ENCODE measurements at regions not wholly inside any gene's neighbourhood (a gene's known extent, or its start where the extent isn't known, plus 50 kb on each side); places are given as distances from the start of the nearest gene placed in this dataset.

DNA sequence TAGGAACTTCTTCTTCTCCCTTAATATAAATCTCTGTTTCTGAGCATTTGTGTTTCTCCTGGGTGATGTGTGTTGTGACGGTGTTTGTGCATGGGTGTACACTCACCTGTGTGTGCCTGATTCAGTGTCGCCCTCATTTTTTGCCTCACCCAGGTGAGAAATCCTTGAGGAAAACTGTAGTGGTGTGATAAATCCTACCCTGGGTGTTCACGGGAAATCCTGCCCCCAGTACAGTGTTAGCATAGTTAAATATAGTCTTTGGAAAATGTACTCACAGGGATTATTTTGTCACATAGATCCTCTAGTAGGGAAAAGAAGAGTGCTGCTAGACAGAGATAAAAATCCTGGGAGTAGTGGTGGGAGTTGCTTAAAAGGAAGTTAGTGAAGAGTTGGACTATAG, 291.9 kb upstream of the PITX2 start:
- TF ChIP-seq ZBTB8A (IDR thresholded peaks at IDR 0.05; ENCODE audit: partially characterized antibody) (no peak), NCOR1 (IDR thresholded peaks at IDR 0.05) (no peak), LCOR (CRISPR knock-in tag; IDR thresholded peaks at IDR 0.05) (no peak), JUNB (CRISPR knock-in tag; conservative IDR thresholded peaks at IDR 0.05) (no peak), ZNF12 (CRISPR knock-in tag; IDR thresholded peaks at IDR 0.05) (no peak), STAT5A (IDR thresholded peaks at IDR 0.05; ENCODE audit: borderline replicate concordance, low read length) (no peak), XRCC3 (IDR thresholded peaks at IDR 0.05) (no peak), RAD21 (CRISPR knock-in tag; conservative IDR thresholded peaks at IDR 0.05 in 1 of 2, IDR thresholded peaks at IDR 0.05 in 1 of 2) (no peak), ZNF282 (CRISPR knock-in tag; IDR thresholded peaks at IDR 0.05) (no peak), NR1H2 (CRISPR knock-in tag; IDR thresholded peaks at IDR 0.05) (no peak), EZH2 (IDR thresholded peaks at IDR 0.05; ENCODE audit: borderline replicate concordance, low read depth, low read length) (no peak), GTF2A2 (tag; IDR thresholded peaks at IDR 0.05) (no peak), KDM5B (IDR thresholded peaks at IDR 0.05; ENCODE audit: insufficient replicate concordance, low read depth, low read length) (no peak), MTF1 (CRISPR knock-in tag; IDR thresholded peaks at IDR 0.05; ENCODE audit: borderline replicate concordance) (no peak), ZNF121 (CRISPR knock-in tag; conservative IDR thresholded peaks at IDR 0.05) (no peak)
- TF ChIP-seq, protein P1, sequence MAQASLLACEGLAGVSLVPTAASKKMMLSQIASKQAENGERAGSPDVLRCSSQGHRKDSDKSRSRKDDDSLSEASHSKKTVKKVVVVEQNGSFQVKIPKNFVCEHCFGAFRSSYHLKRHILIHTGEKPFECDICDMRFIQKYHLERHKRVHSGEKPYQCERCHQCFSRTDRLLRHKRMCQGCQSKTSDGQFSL (CRISPR knock-in tag; IDR thresholded peaks at IDR 0.05), result no peak
- TF ChIP-seq, protein P1 (tag; IDR thresholded peaks at IDR 0.05), result no peak
- TF ChIP-seq, protein P2, sequence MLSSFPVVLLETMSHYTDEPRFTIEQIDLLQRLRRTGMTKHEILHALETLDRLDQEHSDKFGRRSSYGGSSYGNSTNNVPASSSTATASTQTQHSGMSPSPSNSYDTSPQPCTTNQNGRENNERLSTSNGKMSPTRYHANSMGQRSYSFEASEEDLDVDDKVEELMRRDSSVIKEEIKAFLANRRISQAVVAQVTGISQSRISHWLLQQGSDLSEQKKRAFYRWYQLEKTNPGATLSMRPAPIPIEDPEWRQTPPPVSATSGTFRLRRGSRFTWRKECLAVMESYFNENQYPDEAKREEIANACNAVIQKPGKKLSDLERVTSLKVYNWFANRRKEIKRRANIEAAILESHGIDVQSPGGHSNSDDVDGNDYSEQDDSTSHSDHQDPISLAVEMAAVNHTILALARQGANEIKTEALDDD (IDR thresholded peaks at IDR 0.05), result no peak
- TF ChIP-seq, protein P3, sequence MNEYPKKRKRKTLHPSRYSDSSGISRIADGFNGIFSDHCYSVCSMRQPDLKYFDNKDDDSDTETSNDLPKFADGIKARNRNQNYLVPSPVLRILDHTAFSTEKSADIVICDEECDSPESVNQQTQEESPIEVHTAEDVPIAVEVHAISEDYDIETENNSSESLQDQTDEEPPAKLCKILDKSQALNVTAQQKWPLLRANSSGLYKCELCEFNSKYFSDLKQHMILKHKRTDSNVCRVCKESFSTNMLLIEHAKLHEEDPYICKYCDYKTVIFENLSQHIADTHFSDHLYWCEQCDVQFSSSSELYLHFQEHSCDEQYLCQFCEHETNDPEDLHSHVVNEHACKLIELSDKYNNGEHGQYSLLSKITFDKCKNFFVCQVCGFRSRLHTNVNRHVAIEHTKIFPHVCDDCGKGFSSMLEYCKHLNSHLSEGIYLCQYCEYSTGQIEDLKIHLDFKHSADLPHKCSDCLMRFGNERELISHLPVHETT (CRISPR knock-in tag; conservative IDR thresholded peaks at IDR 0.05 in 1 of 2, IDR thresholded peaks at IDR 0.05 in 1 of 2), result no peak

More for the DNA sequence above, 291.9 kb upstream of the PITX2 start:
- POLR2A ChIA-PET, result no interaction called here
- Histone ChIP-seq H3K4me2 (ENCODE audit: insufficient read depth, low read length) (no peak overlapping the region), H3K79me2 (ENCODE audit: control insufficient read depth, insufficient read depth, low read length) (no peaks in the 10 kb centered on the region), H3K4me1 (replicated peaks in 1 of 2; ENCODE audit: control insufficient read depth in 2 of 2, insufficient read depth in 2 of 2, low read length in 2 of 2) (no peaks in the 10 kb centered on the region), H4K20me1 (replicated peaks; ENCODE audit: control insufficient read depth, insufficient read depth, low read length) (no peaks in the 10 kb centered on the region), H3K9ac (ENCODE audit: insufficient read depth in 1 of 2, low read depth in 2 of 2, low read length in 2 of 2) (no peak overlapping the region), H3K9me3 (replicated peaks; ENCODE audit: control insufficient read depth, insufficient read depth, low read depth, low read length) (peaks cover 2% of the 10 kb centered on the region; the same call in 1 of the 2 replicates), H3K4me3 (no peak overlapping the region), H3K27ac (ENCODE audit: extremely low read depth, low read depth, low read length) (no peak overlapping the region), H2AFZ (ENCODE audit: low read depth, low read length) (no peak overlapping the region), H3K27me3 (ENCODE audit: control insufficient read depth in 2 of 2, insufficient read depth in 2 of 2, low read length in 2 of 2) (no peaks in the 10 kb centered on the region), H3K36me3 (ENCODE audit: control insufficient read depth, insufficient read depth, low read length) (no peaks in the 10 kb centered on the region), H3K9me1 (ENCODE audit: control insufficient read depth, insufficient read depth, low read length) (no peaks in the 10 kb centered on the region)
- FAIRE-seq, result no peak
- WGBS (ENCODE audit: insufficient coverage, low coverage, missing lambda C conversion rate), result 2% methylated on average over 3 of the region's 3 CpGs
- in situ Hi-C loops (cut with MboI), result no loop called here
- no peak for ATAC-seq
- BruUV-seq (replicated peaks), result no TSS peak
- CTCF ChIA-PET (ENCODE audit: low intra/inter-chr PET ratio), result no interaction called here
- no peak for DNase-seq (ENCODE audit: extremely low read depth in 1 of 4, low spot score in 3 of 4)
- intact Hi-C loops (cut with micrococcal nuclease), result no loop called here
